ENCODE measurements at regions not wholly inside any gene's neighbourhood (a gene's known extent, or its start where the extent isn't known, plus 50 kb on each side); places are given as distances from the start of the nearest gene placed in this dataset.
A peak's percentile ranks its signal among the peaks of the same experiment; 100 is the strongest.

DNA sequence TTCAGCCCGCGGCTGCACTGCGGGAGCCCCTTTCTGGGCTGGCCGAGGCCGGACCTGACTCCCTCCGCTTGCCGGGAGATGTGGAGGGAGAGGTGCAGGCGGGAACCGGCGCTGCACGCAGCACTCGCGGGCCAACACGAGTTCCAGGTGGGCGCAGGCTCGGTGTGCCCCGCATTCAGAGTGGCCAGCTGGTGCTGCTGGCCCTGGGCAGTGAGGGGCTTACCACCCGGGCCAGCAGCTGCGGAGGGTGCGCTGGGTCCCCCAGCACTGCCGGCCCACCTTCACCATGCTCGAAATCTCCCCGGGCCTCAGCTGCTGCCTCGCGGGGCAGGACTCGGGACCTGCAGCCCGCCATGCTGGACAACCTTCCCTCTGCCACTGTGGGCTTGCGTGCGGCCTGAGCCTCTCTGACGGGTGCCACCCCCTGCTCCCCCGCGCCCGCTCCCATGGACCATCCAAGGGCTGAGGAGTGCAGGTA is 733.5 kb upstream of the CCDC54 start:
- DNase-seq, result no peak

DNA sequence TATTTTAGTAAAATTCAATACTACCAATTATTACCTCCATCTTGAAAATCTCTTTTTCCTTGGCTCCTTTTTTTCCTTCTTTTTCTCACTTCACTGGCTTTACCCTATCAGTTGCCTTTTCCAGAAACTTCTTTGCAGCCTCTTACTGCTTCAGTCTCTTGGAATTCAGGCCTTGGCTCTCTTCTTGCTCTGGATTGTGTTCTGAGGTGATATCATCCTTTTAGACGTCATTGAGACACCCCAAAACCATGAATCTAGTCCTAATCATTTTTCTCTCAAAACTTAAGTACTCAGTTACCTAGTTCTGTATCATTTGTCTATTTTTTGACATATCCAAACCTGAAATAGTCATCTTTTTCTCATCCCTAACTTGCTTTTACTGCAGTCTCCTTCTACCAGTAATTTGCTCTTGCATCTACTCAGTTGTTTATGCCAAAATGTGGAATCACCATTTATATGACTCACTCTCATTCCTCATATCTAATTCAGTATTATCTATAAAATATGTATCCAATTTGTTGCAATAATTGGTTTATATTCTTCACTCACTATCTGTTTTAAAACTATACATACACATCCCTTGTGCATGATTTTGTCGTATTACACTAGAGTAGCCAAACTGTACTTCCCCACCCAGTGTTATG is 703.2 kb upstream of the CCDC54 start:
- no peak for DNase-seq

DNA sequence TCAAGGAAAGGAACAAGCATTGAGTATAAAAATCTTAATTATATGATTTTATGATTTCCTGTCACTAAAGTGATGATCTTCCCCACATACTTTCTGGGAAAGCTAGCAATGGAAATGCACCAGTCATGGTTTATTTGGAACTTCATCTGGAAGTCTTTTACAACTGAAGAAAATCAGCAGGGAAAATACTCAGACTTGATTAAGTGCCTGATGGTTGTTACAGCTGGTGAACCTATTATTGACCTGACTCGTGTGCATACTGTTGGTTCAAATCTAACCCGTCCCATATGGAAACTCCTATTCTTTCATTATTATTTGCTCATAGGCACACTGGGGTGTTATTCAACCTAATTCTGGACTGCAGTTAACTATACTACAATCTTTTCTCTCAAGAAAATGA is 701.8 kb upstream of the CCDC54 start:
- DNase-seq, result no peak

DNA sequence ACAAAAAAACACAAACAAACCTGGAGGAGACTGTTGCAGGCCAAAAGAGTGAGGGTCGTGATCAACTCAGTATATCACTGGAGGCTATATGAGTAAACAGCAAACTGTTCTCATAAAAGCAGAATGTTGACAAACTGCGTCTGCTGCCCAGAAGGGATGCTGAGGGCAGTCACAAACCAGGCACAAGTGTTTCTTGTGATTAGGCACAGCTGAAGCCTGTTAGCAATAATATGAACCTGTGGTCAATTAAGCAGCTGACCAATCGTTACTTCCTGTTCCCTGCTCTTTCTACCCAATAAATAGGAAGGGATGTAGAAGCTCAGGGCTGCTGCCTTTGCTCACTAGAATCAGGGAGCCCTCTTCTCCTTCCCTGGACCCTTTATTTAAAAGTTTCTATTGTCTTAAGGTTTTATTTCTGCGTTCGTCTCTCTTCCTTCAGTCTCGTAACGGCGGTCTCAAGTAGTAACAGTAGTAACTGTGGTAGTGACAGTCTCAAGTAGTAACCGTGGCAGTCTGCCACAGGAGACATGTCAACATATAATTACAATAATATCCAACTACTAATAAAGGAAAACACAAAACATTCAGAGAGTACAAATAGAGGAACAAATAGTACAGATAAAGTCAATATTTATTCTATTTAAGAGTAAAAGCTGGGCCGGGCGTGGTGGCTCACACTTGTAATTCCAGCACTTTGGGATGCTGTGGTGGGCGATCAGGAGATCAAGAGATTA is 698.4 kb upstream of the CCDC54 start:
- DNase-seq, result peak; percentile 44

DNA sequence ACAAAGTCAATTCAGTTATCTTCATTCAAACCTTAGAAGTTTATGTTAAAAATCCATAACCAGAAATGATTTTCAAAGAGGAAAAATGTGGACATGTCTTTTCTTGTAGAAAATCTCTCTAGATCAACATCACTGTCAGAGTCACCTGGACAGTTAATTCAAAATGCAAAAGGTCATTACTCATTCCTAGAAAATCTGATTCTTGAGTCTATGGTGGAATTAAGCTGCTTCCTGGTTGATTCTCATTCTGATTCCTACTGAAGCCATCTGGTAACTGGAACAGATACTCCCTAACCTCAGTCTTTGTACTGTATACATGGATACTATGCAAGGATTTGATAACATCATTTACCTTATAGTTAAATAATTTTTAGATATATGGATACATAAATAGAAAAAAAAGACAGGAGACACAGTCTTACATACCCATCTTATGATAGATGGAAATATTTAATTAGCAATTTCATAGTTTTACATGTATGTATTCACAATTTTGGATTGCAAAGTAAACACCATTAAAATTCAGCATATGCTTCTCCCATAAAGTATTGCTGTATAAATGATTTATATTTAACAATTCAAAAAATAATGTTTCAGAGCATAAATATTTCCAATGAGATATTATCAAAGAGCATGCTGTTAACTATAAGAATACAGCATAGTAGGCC is 693.2 kb upstream of the CCDC54 start:
- DNase-seq, result no peak

DNA sequence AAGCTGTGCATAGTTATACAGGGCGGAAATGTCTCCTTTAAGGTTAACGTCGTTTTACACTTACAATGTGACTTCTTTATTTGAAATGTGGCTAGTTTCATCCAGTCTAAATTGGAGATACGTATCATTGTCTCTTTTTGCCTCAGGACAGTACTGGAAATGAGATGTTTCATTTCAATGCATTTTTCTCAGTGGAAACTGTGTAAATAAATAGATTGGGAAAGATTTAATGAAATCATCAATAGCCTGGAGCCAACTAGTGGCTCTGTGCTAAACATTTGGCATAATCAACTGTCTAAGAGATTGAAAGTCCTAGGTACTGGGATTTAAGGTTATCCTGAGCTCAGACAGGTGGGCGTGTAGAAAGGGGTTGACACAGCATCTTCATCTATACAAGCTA is 691.5 kb upstream of the CCDC54 start:
- DNase-seq, result no peak

DNA sequence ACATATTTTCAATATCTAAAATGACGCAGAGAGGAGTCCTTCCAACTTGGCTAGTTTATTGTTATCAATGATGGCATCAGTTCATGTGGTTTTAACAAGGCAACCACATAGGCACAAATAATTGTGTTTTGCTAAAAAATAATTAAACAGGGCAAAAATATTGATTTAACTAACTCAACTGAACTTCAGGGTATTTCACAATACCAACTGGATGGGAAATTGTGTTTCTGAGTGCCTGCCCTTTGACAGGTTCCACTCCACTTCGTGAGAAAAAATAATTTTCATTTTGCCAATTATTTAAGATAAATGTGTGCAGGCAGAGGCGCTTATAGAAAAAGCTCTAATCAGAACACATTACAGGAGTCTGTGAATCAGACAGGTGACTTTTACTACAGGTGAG is 689.3 kb upstream of the CCDC54 start:
- DNase-seq, result no peak

DNA sequence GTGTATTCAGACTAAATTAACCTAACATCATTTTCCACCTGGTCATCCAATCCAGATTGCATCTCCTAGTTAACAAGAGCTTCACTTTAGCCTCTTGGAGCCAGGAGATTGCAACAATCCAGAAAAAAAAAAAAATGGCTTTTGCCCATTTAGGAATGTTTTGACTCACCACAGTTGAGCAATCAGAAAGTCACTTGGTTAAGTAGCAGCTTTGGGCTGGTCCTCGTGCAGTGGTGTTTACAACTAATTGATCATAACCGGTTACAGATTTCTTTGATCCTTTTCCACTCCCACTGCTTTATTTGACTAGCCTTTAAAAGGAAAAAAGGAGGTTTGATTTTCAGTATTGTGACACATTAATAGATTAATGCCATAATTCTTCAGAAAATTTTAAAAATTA is 688.8 kb upstream of the CCDC54 start:
- DNase-seq, result peak; percentile 64

DNA sequence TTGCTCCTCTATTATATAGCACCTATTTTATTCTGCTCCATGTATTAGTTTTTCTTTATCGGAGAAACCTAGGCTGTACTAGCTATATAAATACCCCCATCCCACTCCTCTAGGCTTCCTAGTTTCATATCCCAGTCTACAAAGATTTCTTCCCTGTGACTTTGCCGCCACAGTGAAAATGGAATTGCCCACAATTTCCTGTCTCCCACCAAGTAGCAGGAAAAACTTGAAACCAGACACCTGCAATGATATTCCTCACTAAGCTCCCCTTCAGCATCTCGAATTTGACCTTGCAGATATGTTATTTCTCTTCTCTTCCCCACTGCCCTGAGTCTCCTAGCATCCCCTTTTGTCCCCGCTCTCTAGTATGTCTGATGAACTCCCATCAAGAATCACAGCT is 685.8 kb upstream of the CCDC54 start:
- DNase-seq, result no peak

DNA sequence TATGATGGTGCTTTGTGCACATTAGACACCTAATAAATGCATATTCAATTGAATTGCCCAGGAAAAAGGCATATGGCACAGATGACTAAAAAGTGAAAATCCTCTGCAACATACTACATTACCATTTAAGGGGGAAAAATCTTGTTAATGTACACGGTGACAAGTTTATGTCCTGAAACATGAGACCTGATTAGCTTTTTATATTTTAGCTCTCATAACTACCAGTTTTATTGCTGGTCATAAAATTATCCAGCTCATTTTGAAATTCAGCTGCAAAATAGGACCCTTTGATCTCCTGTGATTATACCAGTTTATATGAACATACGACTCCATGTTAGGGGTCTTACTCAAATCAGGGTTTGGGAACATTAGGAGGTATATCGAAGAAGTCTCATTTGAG is 684.6 kb upstream of the CCDC54 start:
- no peak for DNase-seq

DNA sequence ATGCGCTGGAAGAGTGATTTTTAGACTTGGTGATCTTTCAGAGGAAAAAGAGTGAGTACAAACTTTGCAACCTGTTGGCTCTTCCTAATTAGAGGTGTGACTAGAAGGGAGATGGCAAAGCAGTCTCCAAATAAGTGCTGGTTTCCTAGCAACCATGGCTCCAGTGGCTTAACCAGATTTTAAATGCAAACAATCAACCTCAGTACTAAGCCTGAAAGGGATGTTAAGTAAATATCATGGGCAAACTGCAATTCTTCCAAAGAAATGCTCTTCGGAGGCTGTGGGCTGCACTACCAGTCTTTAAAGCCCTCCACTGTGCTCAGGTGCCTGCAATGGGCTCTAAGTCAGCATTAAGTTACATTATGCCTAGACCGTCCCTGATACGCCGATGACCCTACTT is 678.1 kb upstream of the CCDC54 start:
- peak; percentile 83 for DNase-seq

DNA sequence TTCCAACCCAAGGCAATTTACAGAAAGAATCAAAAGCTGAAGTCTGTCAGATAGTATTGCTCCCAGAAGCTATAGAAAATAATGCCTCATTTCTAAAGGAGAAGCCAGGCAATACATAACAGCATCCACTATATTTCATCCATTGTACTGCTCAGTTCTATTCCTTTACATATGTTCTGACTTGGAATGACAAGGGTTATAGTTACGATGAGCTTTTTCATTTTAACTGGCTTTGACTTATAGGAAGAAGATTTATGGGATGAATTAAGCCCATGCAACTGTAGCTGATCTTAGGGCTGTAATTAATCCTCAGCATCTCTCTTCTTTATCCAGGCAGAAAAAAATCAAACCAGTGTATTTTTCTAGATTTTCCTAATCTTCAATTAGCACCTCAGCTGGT is 676.3 kb upstream of the CCDC54 start:
- no peak for DNase-seq

DNA sequence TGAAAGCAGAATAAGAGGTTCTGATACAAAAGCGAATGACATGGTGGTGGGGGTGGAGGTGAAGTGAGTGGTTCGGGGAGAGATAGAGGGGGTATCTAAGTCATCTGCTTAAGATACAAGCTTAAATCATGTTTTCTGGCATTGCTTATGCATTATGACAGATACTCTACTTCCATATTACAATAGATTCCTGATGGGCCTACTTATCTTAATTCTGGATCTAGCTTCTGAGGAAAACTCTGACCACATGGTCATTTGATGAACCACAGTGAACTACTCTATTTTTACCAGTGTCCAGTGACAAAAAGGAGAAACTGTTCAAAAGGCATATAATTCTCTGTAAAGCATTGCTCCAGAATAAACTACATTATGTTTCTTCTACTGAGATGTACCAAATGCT is 673.7 kb upstream of the CCDC54 start:
- DNase-seq, result no peak

DNA sequence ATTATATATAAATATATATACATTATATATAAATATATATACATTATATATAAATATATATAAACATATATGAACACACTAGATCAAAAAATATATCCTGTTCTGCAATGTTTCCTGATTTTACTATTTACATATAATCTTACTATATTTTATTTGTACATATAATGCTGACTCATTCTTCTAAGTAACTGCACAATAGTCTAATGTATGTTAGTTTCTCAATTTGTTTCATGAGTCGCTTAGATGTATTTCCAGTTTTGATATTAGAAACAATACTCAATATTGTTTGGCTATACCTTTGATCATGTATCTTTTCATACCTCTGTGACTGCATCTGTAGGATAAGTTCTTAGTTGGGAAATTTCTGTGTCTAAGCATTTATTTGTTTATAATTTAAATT is 669.9 kb upstream of the CCDC54 start:
- no peak for DNase-seq

DNA sequence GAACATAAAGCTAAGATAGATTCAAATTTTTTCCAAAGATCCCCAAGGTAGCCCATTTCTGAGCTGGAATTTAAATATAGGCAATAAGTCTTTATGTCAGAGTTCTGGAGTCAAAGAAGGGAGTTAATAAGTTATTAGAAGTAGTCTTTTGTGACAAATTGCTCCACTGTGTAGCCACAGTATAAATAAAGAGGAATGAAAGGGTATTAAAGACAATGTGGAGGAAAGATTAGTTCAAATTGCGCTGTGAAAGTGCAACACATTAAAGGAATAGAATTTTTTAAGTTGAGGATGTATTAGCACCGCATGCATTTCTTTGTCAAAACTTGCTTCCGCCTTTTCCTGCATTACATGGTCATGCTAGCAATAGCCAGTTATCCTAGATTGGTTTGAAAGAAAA is 666.6 kb upstream of the CCDC54 start:
- no peak for DNase-seq

DNA sequence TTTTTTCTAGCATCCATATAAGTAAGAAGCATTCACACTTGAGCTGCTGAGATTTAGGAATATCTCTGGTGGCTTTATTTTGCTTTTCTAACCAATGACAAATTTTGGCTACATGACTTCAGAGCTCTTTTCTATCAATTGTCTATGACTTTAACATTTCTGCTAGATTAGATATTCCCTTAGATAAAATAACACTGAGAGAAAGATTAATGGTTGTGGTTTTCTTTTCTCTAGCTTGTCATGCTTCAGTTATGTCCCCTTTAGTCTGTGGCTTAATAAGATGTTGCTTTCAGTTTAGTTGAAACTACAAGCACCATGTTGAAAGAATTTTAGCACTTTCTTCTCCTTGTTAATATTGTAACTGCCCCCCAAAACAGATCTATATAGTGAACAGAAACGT is 665.6 kb upstream of the CCDC54 start:
- DNase-seq, result no peak

DNA sequence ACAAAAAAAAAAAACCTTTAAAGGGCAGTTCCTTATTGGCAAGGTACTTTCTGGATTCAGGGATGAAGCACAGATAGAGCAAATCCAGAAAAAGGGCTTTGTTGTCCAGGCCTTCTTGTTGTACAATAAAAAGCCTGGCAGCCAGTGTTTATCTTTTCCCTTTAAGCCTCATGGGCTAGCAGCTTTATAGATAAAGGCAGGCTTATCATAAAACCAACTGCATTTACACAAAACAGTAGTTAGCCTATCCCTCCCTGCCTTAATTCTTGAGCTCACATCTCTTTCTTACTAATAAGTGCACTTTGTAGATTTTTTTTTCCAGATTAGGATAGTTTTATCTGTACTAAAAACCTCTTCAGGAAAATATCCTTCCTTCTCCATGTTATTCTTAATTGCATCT is 662.8 kb upstream of the CCDC54 start:
- no peak for DNase-seq

DNA sequence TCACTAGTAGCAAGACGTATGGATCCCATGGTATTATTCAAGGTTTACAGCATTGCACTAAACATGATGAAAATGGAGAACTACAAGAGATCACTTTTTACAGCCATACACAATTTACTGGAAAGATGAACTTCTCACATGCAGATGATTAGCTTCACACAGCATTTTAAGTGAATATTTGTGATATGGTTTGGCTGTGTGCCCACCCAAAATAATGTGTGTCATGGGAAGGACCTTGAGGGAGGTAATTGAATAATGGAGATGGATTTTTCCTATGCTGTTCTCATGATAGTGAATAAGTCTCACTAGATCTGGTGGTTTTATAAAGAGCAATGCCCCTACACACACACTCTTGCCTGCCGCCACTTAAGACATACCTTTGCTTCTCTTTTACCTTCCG is 662.0 kb upstream of the CCDC54 start:
- no peak for DNase-seq

DNA sequence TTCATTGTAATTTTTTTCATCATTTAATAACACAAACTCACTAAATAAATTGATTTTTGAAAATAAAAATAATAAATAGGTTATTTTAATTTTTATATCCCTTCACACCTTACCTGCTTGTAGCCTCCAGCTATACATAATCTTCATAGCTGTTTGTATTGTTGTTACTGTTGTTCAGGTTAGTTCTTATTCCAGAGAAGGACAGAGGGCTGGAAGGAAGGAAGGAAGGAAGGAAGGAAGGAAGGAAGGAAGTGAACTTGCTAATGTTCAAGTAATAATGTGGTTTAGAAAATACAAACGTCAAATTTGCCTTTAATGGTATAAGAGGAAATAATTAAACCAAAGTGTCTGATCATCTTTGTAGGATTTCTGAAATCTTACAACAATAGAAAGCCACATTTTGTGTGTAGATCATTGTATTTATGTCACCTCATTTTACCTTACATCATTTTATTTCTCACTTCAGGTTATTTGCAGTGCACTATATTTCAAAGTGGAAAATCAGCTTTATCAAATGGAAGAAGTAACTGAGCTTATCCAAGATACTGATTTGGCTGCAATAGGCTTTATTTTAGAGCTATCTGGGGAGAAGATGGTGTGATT is 660.0 kb upstream of the CCDC54 start:
- DNase-seq, result no peak

DNA sequence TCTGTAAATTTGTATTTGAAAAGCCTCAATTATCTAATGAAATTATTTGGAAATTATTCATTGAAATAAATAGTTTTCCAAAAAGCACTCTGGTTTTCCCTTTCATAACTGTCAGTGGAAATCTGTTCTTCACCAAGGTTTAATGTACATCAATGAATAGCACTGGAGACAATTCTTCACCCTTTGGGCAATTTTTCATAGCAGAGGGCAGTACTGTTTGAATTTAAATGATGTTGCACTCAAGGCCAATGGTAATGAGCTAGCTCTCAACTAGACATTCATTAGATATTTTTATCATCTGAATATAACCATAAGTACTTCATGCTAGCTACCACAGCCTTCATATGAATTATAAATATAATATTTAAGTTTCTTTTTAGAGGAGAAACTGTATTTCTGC is 658.2 kb upstream of the CCDC54 start:
- no peak for DNase-seq

DNA sequence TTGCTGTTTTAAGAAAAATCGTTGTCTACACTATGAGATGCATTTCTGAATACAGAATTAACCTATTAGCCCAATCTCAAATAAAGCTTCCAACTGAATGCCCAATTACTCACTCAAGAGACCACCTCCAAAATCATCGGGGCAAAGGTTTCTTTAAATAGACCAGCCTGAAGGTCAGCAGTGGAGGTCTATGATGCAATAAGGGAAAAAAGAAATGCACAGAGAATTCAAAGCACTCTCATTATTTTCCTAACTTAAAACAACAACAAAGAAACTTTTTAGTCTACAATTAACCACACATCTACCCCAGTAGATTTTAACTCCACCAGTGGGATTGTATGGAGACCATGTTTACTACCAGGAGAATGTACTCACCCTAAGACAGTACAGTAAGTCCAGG is 657.7 kb upstream of the CCDC54 start:
- DNase-seq, result no peak

DNA sequence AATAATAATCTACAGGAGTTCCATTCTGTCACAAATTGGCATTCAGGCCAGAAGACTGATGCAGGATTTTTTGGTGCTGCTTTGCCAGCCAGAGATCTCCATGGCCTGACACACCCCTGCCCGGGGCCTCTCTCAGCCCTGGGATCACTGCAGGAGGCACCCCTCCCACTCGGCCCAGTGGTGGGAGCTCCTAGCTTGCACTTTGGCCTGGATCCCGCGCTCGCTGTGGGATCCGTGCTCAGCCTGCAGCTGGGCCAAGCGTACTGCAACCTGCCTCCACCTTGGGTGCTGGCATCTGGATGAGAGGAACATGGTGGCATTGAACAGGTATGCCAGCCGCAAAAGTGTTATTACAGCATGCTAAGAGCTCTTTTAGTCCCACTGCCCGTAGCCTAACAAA is 656.7 kb upstream of the CCDC54 start:
- no peak for DNase-seq

DNA sequence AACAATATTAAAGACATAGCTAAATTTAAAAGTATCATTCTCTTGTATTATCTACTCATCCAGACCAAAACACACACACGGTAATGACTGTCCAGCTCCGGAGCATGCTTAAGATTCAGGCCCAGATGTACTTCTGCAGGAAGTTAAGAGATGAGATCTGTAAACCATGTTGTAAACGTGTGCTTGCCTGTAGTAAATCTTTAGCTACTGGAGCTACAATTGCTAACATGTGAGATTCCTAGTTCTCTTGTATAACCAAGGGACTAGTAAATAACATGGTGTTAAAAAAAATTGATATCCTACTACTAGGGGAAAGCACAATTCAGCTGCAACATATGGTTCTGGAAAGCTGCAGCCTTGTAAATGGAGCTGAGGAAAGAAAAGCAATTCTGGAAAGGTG is 651.7 kb upstream of the CCDC54 start:
- no peak for DNase-seq

Measured in NCI-H748 treated with DMSO at 0.1 percent for 48 hours (cell line).